Occipital lobe (tissue), 1 donor: ENCODE measurements at regions not wholly inside any gene's neighbourhood (a gene's known extent, or its start where the extent isn't known, plus 50 kb on each side); places are given as distances from the start of the nearest gene placed in this dataset.
"Not testable (repeated sequence)": the region's sequence is repeated elsewhere in the genome, so short reads cannot be mapped to it uniquely, and the experiment has no call there.

Experiments
- DNase-seq: peaks from one replicate; lab custom pipeline; 2025; lab: John Stamatoyannopoulos, UW

DNA sequence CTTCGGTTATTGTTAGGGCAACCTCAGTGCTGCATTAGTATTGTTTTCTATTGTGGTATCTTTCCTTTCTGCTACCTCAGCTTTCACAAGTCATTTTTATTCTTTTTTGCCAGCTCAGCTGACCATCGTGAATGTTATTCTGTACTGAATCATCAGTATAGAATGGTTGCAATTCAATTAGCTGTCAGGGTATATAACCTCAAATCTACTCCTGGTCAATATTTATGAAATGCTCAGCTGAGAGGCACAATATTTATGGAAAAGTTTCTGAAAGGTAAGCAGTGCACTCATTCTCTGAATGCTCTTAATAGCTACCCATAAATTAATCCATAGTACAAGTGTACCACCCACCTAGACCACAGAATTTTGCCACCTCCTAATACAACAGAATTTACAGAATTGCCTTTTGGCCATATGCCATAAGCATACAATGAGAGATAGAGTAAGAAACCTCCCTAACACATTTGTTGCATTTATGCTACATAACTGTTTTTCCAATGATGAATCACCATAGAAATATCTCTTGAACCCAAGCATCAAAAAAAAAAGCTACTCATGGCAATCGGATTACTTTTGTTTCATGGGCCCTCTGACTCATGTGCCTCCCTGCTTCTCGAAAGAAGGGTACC, 732.6 kb upstream of the CHRM3 start:
- DNase-seq = no peak

DNA sequence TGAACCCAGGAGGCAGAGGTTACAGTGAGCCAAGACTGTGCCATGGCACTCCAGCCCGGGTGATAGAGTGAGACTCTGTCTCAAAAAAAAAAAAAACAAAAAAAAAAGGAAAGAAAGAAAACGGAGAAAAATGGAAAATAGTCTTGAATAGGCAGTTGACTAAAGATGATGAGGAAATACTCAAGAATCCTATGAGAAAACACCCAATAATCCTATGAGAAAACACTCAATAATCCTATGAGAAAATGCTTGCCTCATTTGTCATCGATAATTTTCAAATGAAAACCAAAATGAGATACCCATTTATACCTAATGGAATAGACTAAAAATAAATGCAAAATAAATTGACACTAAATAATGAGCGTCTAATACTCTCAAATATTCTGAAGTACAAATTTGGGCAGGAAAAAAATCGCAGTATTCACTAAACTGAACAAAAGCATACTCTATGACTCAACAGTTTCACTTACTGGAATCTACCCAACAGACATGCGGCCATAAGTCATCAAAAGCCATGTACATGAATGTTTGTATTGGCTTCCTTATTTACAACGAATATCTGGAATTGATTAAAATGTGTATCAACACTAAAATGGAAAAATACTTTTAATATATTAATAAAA, 733.9 kb upstream of the CHRM3 start:
- DNase-seq = no peak

DNA sequence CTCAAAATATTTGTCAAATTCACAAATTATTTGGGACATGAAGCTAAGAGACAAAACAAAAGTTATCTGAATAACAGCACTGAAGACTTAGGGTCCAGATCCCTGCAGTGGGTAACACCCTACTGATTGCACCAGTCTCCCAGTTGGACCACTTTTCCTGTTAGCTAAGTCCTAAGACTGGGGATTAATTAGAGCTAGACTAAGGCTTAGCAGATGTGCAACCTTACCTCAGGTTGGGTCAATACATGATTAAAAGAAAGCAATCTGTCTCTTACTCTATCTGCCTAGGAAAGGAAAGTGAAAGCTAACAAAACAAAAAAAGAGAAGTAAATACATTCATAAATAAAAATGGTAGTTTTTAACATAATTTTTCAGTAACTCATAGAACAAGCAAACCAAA, 737.2 kb upstream of the CHRM3 start:
- DNase-seq = no peak

DNA sequence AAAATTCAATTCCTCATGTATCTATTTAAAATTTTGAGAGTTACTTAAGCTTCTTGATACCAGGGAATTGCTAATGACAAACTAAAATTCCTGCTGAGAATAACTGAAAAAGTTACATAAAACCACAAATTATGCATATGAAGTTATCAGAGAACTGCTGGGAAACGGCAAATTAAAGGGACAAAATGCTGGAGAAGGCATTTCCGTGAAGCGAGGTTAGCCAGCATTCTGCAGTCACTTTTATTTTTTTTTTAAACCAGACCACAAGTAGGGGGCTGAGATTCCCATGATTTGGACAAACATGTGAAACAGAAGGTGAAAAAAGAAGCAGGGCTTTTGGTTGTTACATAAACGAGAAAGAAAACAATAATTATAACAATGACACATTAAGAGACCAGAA, 737.6 kb upstream of the CHRM3 start:
- DNase-seq = no peak

DNA sequence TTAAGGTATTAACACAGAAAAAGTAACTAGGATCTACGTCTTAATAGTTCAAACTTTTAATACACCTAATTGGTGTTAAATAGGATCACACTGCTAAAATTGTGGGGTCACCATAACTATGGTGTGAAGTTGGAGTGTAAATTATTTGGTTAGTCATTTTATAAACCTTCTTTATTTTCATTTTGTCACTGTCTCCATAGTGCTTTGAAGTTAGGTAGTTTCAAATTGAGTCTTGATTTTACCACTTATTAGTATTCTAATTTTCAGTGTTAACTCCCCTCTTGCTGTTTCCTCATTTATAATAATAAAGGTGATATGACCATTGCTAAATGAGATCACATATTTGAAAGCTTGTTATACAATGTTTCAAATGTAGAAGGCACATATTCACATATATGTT, 738.1 kb upstream of the CHRM3 start:
- DNase-seq = no peak

DNA sequence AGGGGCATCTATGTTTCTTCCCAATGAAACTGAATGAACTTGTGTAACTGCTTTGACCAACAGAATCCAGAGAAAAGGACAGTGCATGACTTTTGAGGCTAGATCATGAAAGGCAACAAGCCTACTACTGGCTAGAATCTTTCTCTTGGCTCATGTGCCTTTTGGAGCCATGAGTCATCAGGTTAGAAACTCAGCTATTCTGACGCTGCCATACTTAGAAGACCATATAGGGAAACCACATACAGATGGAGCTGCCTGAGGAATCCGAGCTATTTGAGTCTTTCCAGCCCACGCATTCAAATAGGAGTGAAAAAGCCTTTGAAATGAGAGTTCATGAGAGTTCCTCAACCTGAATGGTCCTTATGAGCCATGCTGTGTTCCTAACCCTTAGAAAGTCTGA, 738.5 kb upstream of the CHRM3 start:
- DNase-seq = no peak

DNA sequence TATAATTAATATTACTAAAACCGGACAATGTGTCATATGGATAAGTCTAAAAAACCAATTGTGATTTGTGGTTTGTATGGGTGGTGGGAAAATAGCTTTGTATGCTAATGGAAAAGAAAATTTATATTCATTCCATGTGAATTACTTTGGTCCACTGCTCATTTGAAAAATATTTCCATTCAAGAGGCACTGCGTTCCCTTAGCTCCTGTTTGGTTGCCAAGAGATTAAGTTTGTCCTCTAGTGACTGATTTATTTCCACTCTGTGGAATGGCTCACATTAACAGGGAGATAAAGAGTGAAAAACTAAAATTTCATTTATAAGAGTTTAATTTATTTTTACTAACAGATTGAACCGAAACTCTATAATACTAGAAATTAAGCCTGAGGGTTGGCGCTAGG, 744.1 kb upstream of the CHRM3 start:
- no peak for DNase-seq

DNA sequence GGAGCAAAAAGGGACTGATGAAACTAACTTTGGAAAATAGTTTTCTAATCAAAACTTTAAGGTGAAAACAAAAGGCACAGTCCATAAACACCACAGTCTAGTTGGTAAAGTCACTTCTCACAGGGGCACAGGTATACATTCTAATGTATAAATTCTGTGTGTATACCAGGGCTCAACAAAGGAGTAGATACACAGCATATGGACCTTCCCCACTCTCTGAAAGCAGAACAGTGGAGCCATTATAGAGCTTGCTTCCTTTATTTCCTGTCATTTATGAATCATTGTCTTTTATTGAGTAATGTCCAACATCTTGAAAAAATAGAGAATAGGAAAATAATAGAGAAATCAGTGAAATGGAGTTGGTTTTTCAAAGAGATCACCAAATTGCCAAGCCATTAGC, 746.5 kb upstream of the CHRM3 start:
- DNase-seq = no peak

DNA sequence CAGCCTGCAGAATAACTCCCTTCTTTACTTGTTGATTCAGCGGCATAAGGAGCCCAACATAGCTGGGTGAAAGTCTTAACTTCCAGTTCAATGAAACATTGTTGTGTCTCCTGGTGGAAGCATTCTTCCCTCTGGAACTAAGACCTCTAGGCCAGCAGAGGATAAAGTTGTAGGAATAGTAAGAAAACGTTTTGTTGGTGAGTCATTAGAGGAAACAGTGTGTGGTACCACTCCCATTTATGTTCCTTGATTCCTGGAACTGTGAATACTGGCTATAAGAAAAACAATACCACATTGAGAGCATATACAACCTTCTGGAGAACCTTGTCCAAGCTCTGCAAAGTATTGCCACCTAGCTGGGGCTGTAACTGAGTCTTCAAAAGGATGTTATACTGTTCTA, 737.4 kb upstream of the ZP4 start:
- no peak for DNase-seq

DNA sequence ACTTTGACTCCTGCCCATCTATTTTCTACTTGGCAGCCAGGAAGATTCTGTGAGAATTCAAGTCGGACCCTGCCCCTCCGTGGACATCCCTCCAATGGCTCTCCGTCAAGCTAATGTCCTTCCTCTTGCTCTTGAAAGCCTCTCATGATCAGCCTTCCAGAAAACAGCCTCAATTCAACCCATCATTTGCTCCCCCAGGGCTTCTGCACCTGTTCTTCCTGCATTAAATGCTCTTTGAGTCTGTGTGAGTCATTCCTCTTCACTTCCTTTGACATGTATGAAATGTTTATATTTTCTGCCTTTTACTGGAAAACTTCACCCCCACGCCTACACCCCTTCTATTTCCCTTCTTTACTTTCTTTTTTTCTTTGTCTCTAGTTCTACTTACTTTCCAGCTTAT, 734.1 kb upstream of the ZP4 start:
- DNase-seq = no peak

DNA sequence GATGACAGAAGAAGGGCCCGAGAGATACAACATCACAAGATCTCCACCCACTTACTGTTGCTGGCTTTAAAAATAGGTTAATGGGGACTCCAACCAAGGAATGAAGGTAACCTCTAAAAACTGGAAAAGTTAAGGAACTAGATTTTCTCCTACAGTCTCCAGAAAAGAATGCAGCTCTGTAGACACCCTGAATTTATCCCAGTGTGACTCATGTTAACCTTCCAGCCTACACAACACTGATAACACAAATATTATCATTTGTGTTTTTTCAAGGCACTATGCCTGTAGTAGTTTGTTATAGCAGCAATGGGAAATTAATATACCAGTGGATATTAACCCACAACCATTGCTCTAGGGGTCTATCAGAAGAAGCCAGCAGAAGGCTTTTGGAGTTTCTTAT, 730.7 kb upstream of the ZP4 start:
- DNase-seq = no peak

DNA sequence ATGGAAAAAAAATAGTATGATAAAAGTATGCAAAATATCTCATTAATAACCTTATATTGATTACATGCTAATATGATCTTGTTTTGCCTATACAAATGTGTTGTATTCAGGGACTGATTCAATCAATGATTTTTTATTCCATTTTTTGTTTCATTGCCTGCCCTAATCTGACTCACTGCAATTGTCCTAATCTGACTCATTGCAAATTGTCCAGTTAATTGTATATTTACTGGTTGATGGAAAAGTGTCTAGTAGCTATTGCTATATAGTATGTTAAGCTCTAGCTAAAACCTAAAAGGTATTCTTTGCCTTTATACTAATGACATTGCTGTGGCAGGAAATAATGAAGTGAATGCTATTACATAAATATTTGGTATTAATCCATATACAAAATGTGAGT, 728.9 kb upstream of the ZP4 start:
- no peak for DNase-seq

DNA sequence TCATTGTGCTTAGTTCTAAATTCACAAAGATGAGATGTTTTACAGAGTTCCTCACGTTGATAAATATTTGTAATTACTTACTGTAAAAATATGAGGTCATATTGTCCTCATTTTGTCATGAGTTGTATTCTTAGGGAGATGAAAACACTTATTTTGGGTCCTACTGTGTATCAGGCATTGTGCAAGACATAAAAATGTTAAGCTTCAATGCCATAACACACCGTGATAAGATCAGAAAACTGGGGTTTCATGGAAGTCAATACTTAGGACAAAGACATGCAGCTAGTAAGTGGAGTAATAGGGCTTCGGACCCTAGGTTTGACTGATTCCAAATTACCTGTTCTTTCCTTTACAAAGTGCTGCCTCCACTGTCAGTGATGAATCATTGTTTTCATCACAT, 720.7 kb upstream of the ZP4 start:
- no peak for DNase-seq

DNA sequence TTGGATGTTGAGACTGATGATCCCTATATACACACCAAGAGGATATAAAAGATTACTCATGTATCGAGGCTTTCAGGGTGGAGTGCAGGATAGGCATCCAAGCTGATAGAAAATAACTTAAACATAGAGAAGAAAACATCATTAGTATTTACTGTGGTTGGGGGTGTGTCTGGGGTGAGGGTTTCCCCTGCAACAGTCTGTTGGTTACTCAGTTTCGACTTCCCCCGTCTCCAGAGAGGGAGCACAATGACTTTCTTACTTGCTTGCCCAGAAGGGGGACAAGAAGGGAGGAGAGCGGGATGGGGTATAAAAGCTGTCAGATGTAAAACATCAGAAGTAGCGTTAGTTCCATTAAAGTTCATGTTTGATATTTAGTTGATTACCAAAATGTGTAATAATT, 717.4 kb upstream of the ZP4 start:
- DNase-seq = no peak

DNA sequence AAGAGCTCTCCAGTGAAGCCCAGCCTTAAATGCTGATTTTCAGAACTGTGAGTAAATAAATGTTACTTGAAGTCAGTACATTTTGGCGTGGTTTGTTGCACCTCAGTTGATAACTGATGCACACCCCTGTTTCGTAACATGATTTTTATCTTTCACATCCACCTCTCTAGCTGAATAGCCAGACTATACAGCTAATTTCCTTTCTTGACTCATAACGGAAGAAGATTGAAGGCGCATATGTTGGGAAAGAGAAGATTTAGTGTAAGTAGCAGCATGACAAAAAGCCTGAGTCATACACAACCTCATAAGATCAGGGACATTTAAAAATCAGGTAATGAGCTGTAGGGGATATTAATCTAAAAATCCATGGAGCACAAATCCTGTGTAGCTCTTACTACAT, 716.2 kb upstream of the ZP4 start:
- no peak for DNase-seq

DNA sequence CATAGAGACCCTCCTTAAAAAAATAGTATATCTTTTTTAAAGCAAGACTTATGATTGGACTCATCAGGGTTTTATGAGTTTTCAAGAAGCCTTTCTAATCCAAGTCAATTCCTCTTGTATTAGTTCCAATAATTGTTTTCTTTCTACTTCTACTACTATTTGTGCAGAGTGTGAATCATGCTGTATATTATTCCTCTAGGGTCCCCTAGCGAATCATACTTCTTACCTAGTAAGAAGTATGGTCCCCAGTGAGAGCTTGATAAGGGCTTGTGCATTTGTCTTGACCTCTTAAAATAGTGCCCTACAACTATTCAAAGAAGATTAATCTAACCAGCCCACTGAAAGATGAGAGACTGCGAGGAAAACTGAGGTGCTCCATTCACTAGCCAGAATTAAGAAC, 715.7 kb upstream of the ZP4 start:
- DNase-seq = no peak

DNA sequence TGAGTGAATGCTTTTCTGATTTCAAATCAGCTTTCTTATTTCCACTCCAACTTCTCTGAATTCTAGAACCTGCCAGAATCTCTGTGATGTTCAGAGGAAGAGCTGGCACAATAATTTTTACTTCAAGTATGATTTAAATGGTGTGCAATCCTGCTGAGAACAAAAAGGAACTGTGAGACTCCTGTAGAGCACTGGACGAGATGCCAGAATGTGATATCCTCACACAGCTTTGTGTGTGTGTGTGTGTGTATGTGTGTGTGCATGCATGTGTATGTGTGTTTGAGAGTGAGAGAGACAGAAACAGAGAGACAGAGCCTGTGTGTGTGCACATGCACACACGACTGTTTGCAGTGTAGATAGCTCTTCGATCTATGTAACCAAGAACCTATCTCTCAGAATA, 713.6 kb upstream of the ZP4 start:
- DNase-seq = no peak

DNA sequence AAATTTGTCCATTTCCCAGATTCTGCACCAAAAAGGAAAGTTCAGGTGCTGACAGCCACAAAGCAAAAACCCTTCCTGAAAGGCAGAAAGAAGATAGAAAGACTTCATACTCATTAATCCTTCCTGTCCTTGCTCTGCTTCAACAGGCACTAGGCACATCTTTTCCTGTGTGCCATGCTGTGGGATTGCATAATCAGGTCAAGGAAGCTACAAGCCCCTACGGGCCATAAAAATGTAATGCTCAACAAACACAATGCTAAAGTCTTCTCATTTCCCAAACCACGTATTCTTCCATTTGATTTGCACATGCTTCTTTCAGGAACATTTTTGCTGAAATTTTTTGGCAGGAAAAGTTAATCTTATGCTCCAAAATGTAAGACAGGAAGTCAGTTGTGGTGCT, 710.9 kb upstream of the ZP4 start:
- DNase-seq = not testable (repeated sequence)

DNA sequence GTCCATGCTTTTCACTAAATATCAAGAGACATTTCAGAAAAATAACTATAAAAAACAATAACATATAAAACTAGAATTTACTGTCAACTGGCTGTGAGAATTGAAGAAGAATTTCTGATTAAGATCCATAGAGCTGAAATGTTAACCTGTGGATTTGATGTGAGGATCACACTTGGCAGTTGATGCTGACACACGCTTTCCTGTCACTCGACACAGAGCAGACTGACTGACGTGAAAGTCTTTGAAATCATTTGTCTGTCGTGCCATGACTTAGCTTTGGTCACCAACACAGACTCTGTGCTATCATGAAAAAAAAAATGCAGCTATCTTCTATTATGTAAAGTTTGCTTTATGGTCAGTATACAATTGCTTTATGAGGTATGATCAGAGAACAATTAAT, 706.0 kb upstream of the ZP4 start:
- no peak for DNase-seq

DNA sequence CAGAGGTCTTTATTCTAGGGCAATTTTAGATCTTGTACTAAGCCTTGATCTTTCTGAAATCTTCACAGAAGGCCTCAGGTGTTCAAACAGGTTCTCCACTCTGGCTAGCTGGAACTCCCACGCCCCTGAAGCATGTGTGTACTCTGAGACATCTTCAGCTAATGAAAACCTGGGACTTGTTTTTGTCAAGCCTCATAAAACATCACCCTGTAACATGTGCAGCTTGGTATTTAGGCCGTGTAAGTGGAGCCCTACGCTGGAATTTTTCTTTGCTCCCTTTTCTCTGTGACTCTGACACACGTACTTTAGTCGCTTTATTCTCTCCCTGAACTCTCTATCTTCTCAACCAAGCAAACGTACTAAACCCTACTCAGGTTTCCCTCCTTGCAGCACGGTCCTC, 701.9 kb upstream of the ZP4 start:
- no peak for DNase-seq

DNA sequence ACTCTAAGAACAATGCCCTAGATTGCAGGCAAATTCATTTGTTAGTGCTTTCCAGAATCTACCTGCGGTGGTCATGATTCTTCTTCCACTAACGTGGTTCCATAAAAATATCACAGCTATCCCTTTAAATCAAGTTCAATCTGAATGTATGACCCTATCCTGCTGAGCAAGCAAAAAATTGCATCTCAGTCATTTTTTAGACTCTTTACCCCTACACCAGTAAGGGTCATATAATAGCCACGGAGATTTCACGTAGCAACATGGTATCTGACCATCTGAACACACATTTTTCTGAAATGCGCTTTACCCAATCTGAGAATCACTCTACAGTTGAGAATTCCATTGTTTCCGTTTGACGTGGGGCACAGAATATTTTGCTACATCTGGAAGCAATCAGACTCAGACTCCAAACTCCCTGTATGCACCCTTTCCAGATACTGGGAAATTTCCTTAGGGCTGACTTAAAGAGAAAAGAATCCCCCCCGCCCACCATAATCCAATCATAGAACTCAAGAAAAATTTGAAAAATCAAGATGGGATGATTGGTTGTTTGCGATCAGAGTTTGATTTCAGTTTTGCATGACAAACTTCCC, 699.2 kb upstream of the ZP4 start:
- DNase-seq = no peak

DNA sequence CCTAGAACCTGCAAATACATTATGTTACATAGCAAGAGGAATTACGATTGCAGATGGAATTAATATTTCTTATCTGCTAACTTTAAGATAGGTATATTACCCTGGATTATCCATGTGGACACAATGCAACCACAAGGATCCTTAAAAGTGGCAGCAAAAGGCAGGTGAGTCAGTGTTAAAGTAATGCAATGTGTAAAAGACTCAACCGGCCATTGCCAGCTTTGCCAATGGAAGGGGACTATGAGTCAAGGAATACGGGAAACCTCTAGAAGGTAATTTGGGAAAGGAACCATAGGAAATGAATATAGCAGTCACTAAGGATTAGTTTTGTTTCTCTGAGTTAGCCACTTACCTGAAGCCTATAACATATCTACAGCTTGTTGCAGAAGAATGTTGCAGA, 692.1 kb upstream of the ZP4 start:
- no peak for DNase-seq

DNA sequence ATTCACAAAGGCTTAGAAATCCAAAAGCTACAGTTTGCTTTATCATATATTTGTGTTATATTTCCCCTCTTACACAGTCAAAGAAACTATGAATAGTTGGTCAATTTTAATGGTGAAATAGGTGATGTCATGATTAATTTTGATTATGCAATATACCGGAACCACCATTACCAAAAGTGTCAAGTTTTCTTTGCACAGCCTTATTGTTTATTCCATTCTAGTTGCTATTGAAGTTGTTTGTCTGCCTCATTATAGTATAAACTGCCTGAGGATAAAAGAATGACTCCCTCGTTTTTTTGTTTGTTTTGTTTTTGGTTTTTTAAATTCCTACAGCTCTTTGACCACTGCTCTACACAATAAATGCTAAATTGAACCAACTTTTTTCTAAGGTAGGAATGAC, 690.6 kb upstream of the ZP4 start:
- no peak for DNase-seq

DNA sequence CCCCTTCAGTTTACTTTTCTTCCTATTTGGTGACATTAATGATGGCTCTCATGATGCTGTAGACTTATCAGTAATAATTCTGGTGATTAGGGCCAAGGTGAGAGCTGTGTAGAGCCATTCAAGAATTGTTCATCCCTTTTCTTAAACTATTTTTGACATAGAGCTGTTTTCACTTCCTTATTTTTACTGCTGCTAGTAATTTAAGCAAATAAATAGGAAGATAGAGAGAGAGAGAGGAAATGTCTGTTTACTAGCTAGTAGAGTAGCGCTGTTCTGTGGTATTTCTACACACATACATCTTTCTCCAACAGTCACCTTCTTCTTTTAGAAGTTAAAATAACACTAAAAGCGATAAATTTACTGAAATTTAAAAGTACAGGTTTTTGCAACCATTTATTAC, 678.0 kb upstream of the ZP4 start:
- no peak for DNase-seq
